Caco-2 (cell line): ENCODE measurements at regions not wholly inside any gene's neighbourhood (a gene's known extent, or its start where the extent isn't known, plus 50 kb on each side); places are given as distances from the start of the nearest gene placed in this dataset.

Source experiments
- BruUV-seq: library from RNA; stranded (reverse); fragments of 400-500 nt; replicated peaks from 2 replicates; lab custom pipeline; 2021; lab: Mats Ljungman, UMichigan
- CTCF ChIA-PET: fragments of 300-600 bp; sonication (Branson Sonifier 250); formaldehyde crosslinking; loops from one replicate; lab custom pipeline; 2022; ENCODE audit warnings: antibody characterized with exemption; lab: Charles Lee
- POLR2A ChIA-PET: fragments of 300-600 bp; sonication (Branson Sonifier 250); formaldehyde crosslinking; loops from one replicate; lab custom pipeline; 2022; ENCODE audit warnings: antibody characterized with exemption; lab: Charles Lee
- DNase-seq, 2 experiments: peaks; one replicate each; pipeline versions ENCODE4 v3.0.0 to v3.0.0-alpha.2; 2020 to 2022
- H3K27me3 ChIP-seq: replicated peaks from 2 replicates; pipeline ENCODE4 v1.6.0; 2011; ENCODE audit warnings: low read length; ENCODE audit not compliant: control insufficient read depth, insufficient read depth
- H3K36me3 ChIP-seq: 2 replicates; pipeline ENCODE4 v1.5.1; 2011; ENCODE audit warnings: low read length; ENCODE audit not compliant: control insufficient read depth, insufficient read depth
- H3K4me1 ChIP-seq: fragments of 250-450 bp; sonication (Bioruptor Pico); 2 replicates; pipeline ENCODE4 v1.5.1; 2020; ENCODE audit warnings: mild to moderate bottlenecking
- H3K4me3 ChIP-seq: 2 replicates; pipeline ENCODE4 v1.5.1; 2011; ENCODE audit warnings: low read depth, mild to moderate bottlenecking, control low read depth, low read length
- H3K9me3 ChIP-seq: fragments of 250-450 bp; sonication (Bioruptor Pico); 2 replicates; pipeline ENCODE4 v1.5.1; 2020; ENCODE audit warnings: mild to moderate bottlenecking, moderate library complexity
- H3K27ac Mint-ChIP-seq: one replicate; pipeline ENCODE4 v1.8.0; 2022; ENCODE audit warnings: mixed read lengths; ENCODE audit not compliant: unreplicated experiment
- H3K27me3 Mint-ChIP-seq: one replicate; pipeline ENCODE4 v1.8.0; 2022; ENCODE audit warnings: mixed read lengths; ENCODE audit not compliant: insufficient read depth, unreplicated experiment
- H3K36me3 Mint-ChIP-seq: one replicate; pipeline ENCODE4 v1.8.0; 2022; ENCODE audit warnings: mild to moderate bottlenecking, mixed read lengths; ENCODE audit not compliant: insufficient read depth, unreplicated experiment
- H3K4me1 Mint-ChIP-seq: one replicate; pipeline ENCODE4 v1.8.0; 2022; ENCODE audit warnings: low read depth, mixed read lengths; ENCODE audit not compliant: unreplicated experiment
- H3K4me3 Mint-ChIP-seq: one replicate; pipeline ENCODE4 v1.8.0; 2022; ENCODE audit warnings: mild to moderate bottlenecking, moderate library complexity, mixed read lengths; ENCODE audit not compliant: unreplicated experiment
- H3K9me3 Mint-ChIP-seq: one replicate; pipeline ENCODE4 v1.8.0; 2022; ENCODE audit warnings: mixed read lengths; ENCODE audit not compliant: unreplicated experiment
- CTCF ChIP-seq, 2 experiments: fragments of 200-600 bp in 1 of 2; IDR thresholded peaks; 1 replicate in 1 of 2; 2 replicates in 1 of 2; pipeline versions ENCODE4 v1.5.1 to v1.8.0; 2011 to 2022; ENCODE audit warnings: antibody characterized with exemption in 1 of 2, control low read depth in 1 of 2, inconsistent platforms in 1 of 2, low read depth in 1 of 2, low read length in 1 of 2, mild to moderate bottlenecking in 1 of 2, moderate library complexity in 1 of 2; ENCODE audit not compliant: insufficient read depth in 1 of 2, severe bottlenecking in 1 of 2, unreplicated experiment in 1 of 2
- intact Hi-C: fragments of 100-400 bp; cut with micrococcal nuclease; formaldehyde crosslinking; loops from one replicate; pipeline ENCODE4 v1.10.0; 2022; ENCODE audit not compliant: unreplicated experiment

GRCh38 chr4:136918772-136919171 lies 613.5 kb downstream of the PCDH18 start:
- ChIA-PET CTCF (no interaction called here), POLR2A (no interaction called here)
- H3K27ac Mint-ChIP-seq, result no peak overlapping the region
- H3K4me1 Mint-ChIP-seq, result no peaks in the 10 kb centered on the region
- Histone ChIP-seq H3K9me3 (no peaks in the 10 kb centered on the region), H3K4me3 (no peak overlapping the region), H3K4me1 (no peaks in the 10 kb centered on the region), H3K27me3 (no peaks in the 10 kb centered on the region), H3K36me3 (no peaks in the 10 kb centered on the region)
- no TSS peak for BruUV-seq
- DNase-seq, result no peak
- no peak overlapping the region for H3K4me3 Mint-ChIP-seq
- TF ChIP-seq CTCF (IDR thresholded peaks at IDR 0.05; ENCODE audit: insufficient read depth in 1 of 2, low read depth in 1 of 2, low read length in 1 of 2, severe bottlenecking in 1 of 2, unreplicated experiment in 1 of 2), result no peak
- intact Hi-C loops, result no loop called here
- no peaks in the 10 kb centered on the region for H3K36me3 Mint-ChIP-seq
- no peaks in the 10 kb centered on the region for H3K27me3 Mint-ChIP-seq
- H3K9me3 Mint-ChIP-seq, result no peaks in the 10 kb centered on the region

GRCh38 chr4:136917312-136918110 lies 614.8 kb downstream of the PCDH18 start:
- POLR2A ChIA-PET, result no interaction called here
- Histone ChIP-seq H3K9me3 (no peaks in the 10 kb centered on the region), H3K4me3 (no peak overlapping the region), H3K27me3 (no peaks in the 10 kb centered on the region), H3K4me1 (no peaks in the 10 kb centered on the region), H3K36me3 (no peaks in the 10 kb centered on the region)
- DNase-seq, result no peak
- no peak for TF ChIP-seq CTCF (IDR thresholded peaks at IDR 0.05; ENCODE audit: insufficient read depth in 1 of 2, low read depth in 1 of 2, low read length in 1 of 2, severe bottlenecking in 1 of 2, unreplicated experiment in 1 of 2)
- Mint-ChIP-seq H3K27me3 (no peaks in the 10 kb centered on the region), H3K4me1 (no peaks in the 10 kb centered on the region), H3K27ac (no peak overlapping the region), H3K36me3 (no peaks in the 10 kb centered on the region), H3K4me3 (no peak overlapping the region), H3K9me3 (no peaks in the 10 kb centered on the region)
- no TSS peak for BruUV-seq
- intact Hi-C loops, result no loop called here
- CTCF ChIA-PET, result no interaction called here

GRCh38 chr4:136909626-136910025 lies 622.7 kb downstream of the PCDH18 start:
- no peaks in the 10 kb centered on the region for H3K9me3 Mint-ChIP-seq
- CTCF ChIA-PET, result no interaction called here
- Histone ChIP-seq H3K27me3 (no peaks in the 10 kb centered on the region), H3K4me3 (no peak overlapping the region), H3K4me1 (no peaks in the 10 kb centered on the region), H3K9me3 (no peaks in the 10 kb centered on the region), H3K36me3 (no peaks in the 10 kb centered on the region)
- DNase-seq, result no peak
- H3K27ac Mint-ChIP-seq, result no peak overlapping the region
- intact Hi-C loops, result no loop called here
- H3K4me1 Mint-ChIP-seq, result no peaks in the 10 kb centered on the region
- BruUV-seq, result no TSS peak
- H3K36me3 Mint-ChIP-seq, result no peaks in the 10 kb centered on the region
- POLR2A ChIA-PET, result no interaction called here
- TF ChIP-seq CTCF (IDR thresholded peaks at IDR 0.05; ENCODE audit: insufficient read depth in 1 of 2, low read depth in 1 of 2, low read length in 1 of 2, severe bottlenecking in 1 of 2, unreplicated experiment in 1 of 2), result no peak
- H3K4me3 Mint-ChIP-seq, result no peak overlapping the region
- H3K27me3 Mint-ChIP-seq, result no peaks in the 10 kb centered on the region
